ENCODE measurements at regions not wholly inside any gene's neighbourhood (a gene's known extent, or its start where the extent isn't known, plus 50 kb on each side); places are given as distances from the start of the nearest gene placed in this dataset.

- intact Hi-C loops (cut with micrococcal nuclease), result no loop called here
- CTCF ChIA-PET, result no interaction called here
These were observed 113.7 kb upstream of the DMRT1 start for GRCh38 chr9:727767-728166.

GRCh38 chr9:728535-728934 lies 113.0 kb upstream of the DMRT1 start:
- no peaks in the 10 kb centered on the region for H3K9me3 Mint-ChIP-seq
- ChIA-PET CTCF (no interaction called here), POLR2A (no interaction called here)
- no peak for TF ChIP-seq CTCF (IDR thresholded peaks at IDR 0.05)
- peaks cover 1% of the 10 kb centered on the region for H3K27me3 Mint-ChIP-seq
- ATAC-seq, result no peak
- H3K4me3 Mint-ChIP-seq, result no peak overlapping the region
- no peaks in the 10 kb centered on the region for H3K36me3 Mint-ChIP-seq (ENCODE audit: low read depth)
- H3K27ac Mint-ChIP-seq, result no peak overlapping the region
- intact Hi-C loops (cut with micrococcal nuclease), result no loop called here
- H3K4me1 Mint-ChIP-seq (ENCODE audit: low read depth), result no peaks in the 10 kb centered on the region
- DNase-seq, result no peak

More at GRCh38 chr9:727767-728166, 113.7 kb upstream of the DMRT1 start:
- Mint-ChIP-seq H3K27me3 (peaks cover 1% of the 10 kb centered on the region), H3K4me1 (ENCODE audit: low read depth) (no peaks in the 10 kb centered on the region), H3K27ac (no peak overlapping the region), H3K9me3 (no peaks in the 10 kb centered on the region), H3K36me3 (ENCODE audit: low read depth) (no peaks in the 10 kb centered on the region), H3K4me3 (no peak overlapping the region)
- ATAC-seq (no peak), DNase-seq (no peak)
- TF ChIP-seq CTCF (IDR thresholded peaks at IDR 0.05), result no peak
- POLR2A ChIA-PET, result no interaction called here

GRCh38 chr9:731474-731873 lies 110.0 kb upstream of the DMRT1 start:
- no peaks in the 10 kb centered on the region for H3K9me3 Mint-ChIP-seq
- no peak overlapping the region for H3K4me3 Mint-ChIP-seq
- H3K36me3 Mint-ChIP-seq (ENCODE audit: low read depth), result no peaks in the 10 kb centered on the region
- intact Hi-C loops (cut with micrococcal nuclease), result no loop called here
- DNase-seq, result no peak
- no peak for TF ChIP-seq CTCF (IDR thresholded peaks at IDR 0.05)
- no peak overlapping the region for H3K27ac Mint-ChIP-seq
- ChIA-PET POLR2A (no interaction called here), CTCF (no interaction called here)
- H3K4me1 Mint-ChIP-seq (ENCODE audit: low read depth), result no peaks in the 10 kb centered on the region
- ATAC-seq, result no peak
- H3K27me3 Mint-ChIP-seq, result no peaks in the 10 kb centered on the region

GRCh38 chr9:734831-735511 lies 106.5 kb upstream of the DMRT1 start:
- Mint-ChIP-seq H3K4me3 (no peak overlapping the region), H3K9me3 (no peaks in the 10 kb centered on the region), H3K27me3 (no peaks in the 10 kb centered on the region), H3K36me3 (ENCODE audit: low read depth) (no peaks in the 10 kb centered on the region), H3K4me1 (ENCODE audit: low read depth) (no peaks in the 10 kb centered on the region), H3K27ac (no peak overlapping the region)
- ATAC-seq, result no peak
- CTCF ChIA-PET, result no interaction called here
- no peak for TF ChIP-seq CTCF (IDR thresholded peaks at IDR 0.05)
- POLR2A ChIA-PET, result no interaction called here
- intact Hi-C loops (cut with micrococcal nuclease), result no loop called here
- DNase-seq, result no peak

GRCh38 chr9:737400-738120 lies 103.9 kb upstream of the DMRT1 start:
- intact Hi-C loops (cut with micrococcal nuclease), result no loop called here
- no peak for DNase-seq
- H3K4me3 Mint-ChIP-seq, result no peak overlapping the region
- H3K27ac Mint-ChIP-seq, result no peak overlapping the region
- CTCF ChIA-PET, result no interaction called here
- no peak for TF ChIP-seq CTCF (IDR thresholded peaks at IDR 0.05)
- no peaks in the 10 kb centered on the region for H3K4me1 Mint-ChIP-seq (ENCODE audit: low read depth)
- H3K9me3 Mint-ChIP-seq, result no peaks in the 10 kb centered on the region
- H3K36me3 Mint-ChIP-seq (ENCODE audit: low read depth), result peaks cover 3% of the 10 kb centered on the region
- no peak for ATAC-seq
- POLR2A ChIA-PET, result interaction anchor here (0.8 kb wide), 1 partner anchor 214 kb away, joined by 3 read pairs; no protein-coding TSS in a partner anchor
- no peaks in the 10 kb centered on the region for H3K27me3 Mint-ChIP-seq

Data from activated CD8-positive, alpha-beta T cell treated with anti-CD3 and anti-CD28 coated beads for 36 hours (primary cell).